GM19467 (cell line): ENCODE measurements at regions not wholly inside any gene's neighbourhood (a gene's known extent, or its start where the extent isn't known, plus 50 kb on each side); places are given as distances from the start of the nearest gene placed in this dataset.
A peak's percentile ranks its signal among the peaks of the same experiment; 100 is the strongest.

Experiments
- ATAC-seq: cut with Tn5 transposase; IDR thresholded peaks from one replicate; pipeline ENCODE4 v1.9.1; 2021; ENCODE audit warnings: mild to moderate bottlenecking, moderate library complexity; ENCODE audit not compliant: unreplicated experiment

- peak; percentile 70 for ATAC-seq
Measured at GRCh38 chr13:50511877-50512341, 331.6 kb downstream of the DLEU7 start.

GRCh38 chr13:50512474-50513299 is 330.8 kb downstream of the DLEU7 start:
- peak; percentile 86 for ATAC-seq

- no peak for ATAC-seq
Measured at GRCh38 chr13:50513300-50513877, 330.1 kb downstream of the DLEU7 start.

GRCh38 chr13:50514249-50514648 is 329.2 kb downstream of the DLEU7 start:
- ATAC-seq: no peak

- no peak for ATAC-seq
Measured at GRCh38 chr13:50518131-50518530, 325.4 kb downstream of the DLEU7 start.

- ATAC-seq: no peak
Measured at GRCh38 chr13:50518781-50519201, 324.7 kb downstream of the DLEU7 start.

- ATAC-seq: no peak
Measured at GRCh38 chr13:50519866-50520265, 323.6 kb downstream of the DLEU7 start.

- ATAC-seq: no peak
Measured at GRCh38 chr13:50521006-50521830, 322.3 kb downstream of the DLEU7 start.

- ATAC-seq: no peak
Measured at GRCh38 chr13:50521831-50522149, 321.7 kb downstream of the DLEU7 start.

- ATAC-seq: no peak
Measured at GRCh38 chr13:50522506-50522905, 321.0 kb downstream of the DLEU7 start.

GRCh38 chr13:50523307-50523706 is 320.2 kb downstream of the DLEU7 start:
- ATAC-seq: no peak

GRCh38 chr13:50524560-50524959 is 318.9 kb downstream of the DLEU7 start:
- no peak for ATAC-seq

GRCh38 chr13:50526661-50527071 is 316.8 kb downstream of the DLEU7 start:
- ATAC-seq: no peak

GRCh38 chr13:50527188-50527587 is 316.3 kb downstream of the DLEU7 start:
- ATAC-seq: no peak

GRCh38 chr13:50527612-50528509 is 315.6 kb downstream of the DLEU7 start:
- no peak for ATAC-seq

GRCh38 chr13:50529154-50529882 is 314.2 kb downstream of the DLEU7 start:
- ATAC-seq: no peak

- no peak for ATAC-seq
Measured at GRCh38 chr13:50531917-50532899, 311.3 kb downstream of the DLEU7 start.

- no peak for ATAC-seq
Measured at GRCh38 chr13:50535050-50535449, 308.4 kb downstream of the DLEU7 start.

GRCh38 chr13:50537029-50537428 is 306.5 kb downstream of the DLEU7 start:
- no peak for ATAC-seq
